ENCODE measurements at regions not wholly inside any gene's neighbourhood (a gene's known extent, or its start where the extent isn't known, plus 50 kb on each side); places are given as distances from the start of the nearest gene placed in this dataset.

- H3K4me1 ChIP-seq (ENCODE audit: control insufficient read depth, insufficient read depth, low read length, poor library complexity, severe bottlenecking) = no peaks in the 10 kb centered on the region
- H3K27ac ChIP-seq (ENCODE audit: low read depth, low read length, severe bottlenecking) = no peak overlapping the region
- H3K4me3 ChIP-seq (ENCODE audit: extremely low read depth, insufficient read depth, low read length, poor library complexity, severe bottlenecking) = no peak overlapping the region
- H3K9me3 ChIP-seq (ENCODE audit: control insufficient read depth, low read length) = no peaks in the 10 kb centered on the region
- no CpG with 5 or more reads among the region's 3 CpGs for WGBS, 2 experiments (ENCODE audit: insufficient coverage in 2 of 2)
- no peaks in the 10 kb centered on the region for H3K36me3 ChIP-seq (ENCODE audit: control insufficient read depth, insufficient read depth, low read length)
These were observed 207.4 kb upstream of the CHRM3 start for GRCh38 chr1:239178961-239179360.

- no peak overlapping the region for H3K27ac ChIP-seq (ENCODE audit: low read depth, low read length, severe bottlenecking)
- no peak overlapping the region for H3K4me3 ChIP-seq (ENCODE audit: extremely low read depth, insufficient read depth, low read length, poor library complexity, severe bottlenecking)
- 83 to 90% methylated on average over 1 to 2 of the region's 3 CpGs for WGBS, 2 experiments (ENCODE audit: insufficient coverage in 2 of 2)
- H3K36me3 ChIP-seq (ENCODE audit: control insufficient read depth, insufficient read depth, low read length) = no peaks in the 10 kb centered on the region
- no peaks in the 10 kb centered on the region for H3K4me1 ChIP-seq (ENCODE audit: control insufficient read depth, insufficient read depth, low read length, poor library complexity, severe bottlenecking)
- H3K9me3 ChIP-seq (ENCODE audit: control insufficient read depth, low read length) = no peaks in the 10 kb centered on the region
These were observed 211.5 kb upstream of the CHRM3 start for GRCh38 chr1:239174880-239175279.

GRCh38 chr1:239170828-239171227, 215.5 kb upstream of the CHRM3 start:
- H3K9me3 ChIP-seq (ENCODE audit: control insufficient read depth, low read length) = no peaks in the 10 kb centered on the region
- no peaks in the 10 kb centered on the region for H3K36me3 ChIP-seq (ENCODE audit: control insufficient read depth, insufficient read depth, low read length)

GRCh38 chr1:239169276-239169675, 217.1 kb upstream of the CHRM3 start:
- H3K9me3 ChIP-seq (ENCODE audit: control insufficient read depth, low read length) = no peaks in the 10 kb centered on the region
- H3K27ac ChIP-seq (ENCODE audit: low read depth, low read length, severe bottlenecking) = no peak overlapping the region
- no peaks in the 10 kb centered on the region for H3K4me1 ChIP-seq (ENCODE audit: control insufficient read depth, insufficient read depth, low read length, poor library complexity, severe bottlenecking)
- H3K36me3 ChIP-seq (ENCODE audit: control insufficient read depth, insufficient read depth, low read length) = no peaks in the 10 kb centered on the region
- no CpG with 5 or more reads among the region's 1 CpG for WGBS, 2 experiments (ENCODE audit: insufficient coverage in 2 of 2)
- no peak overlapping the region for H3K4me3 ChIP-seq (ENCODE audit: extremely low read depth, insufficient read depth, low read length, poor library complexity, severe bottlenecking)

More at GRCh38 chr1:239170828-239171227, 215.5 kb upstream of the CHRM3 start:
- H3K4me3 ChIP-seq (ENCODE audit: extremely low read depth, insufficient read depth, low read length, poor library complexity, severe bottlenecking) = no peak overlapping the region
- no peak overlapping the region for H3K27ac ChIP-seq (ENCODE audit: low read depth, low read length, severe bottlenecking)
- no peaks in the 10 kb centered on the region for H3K4me1 ChIP-seq (ENCODE audit: control insufficient read depth, insufficient read depth, low read length, poor library complexity, severe bottlenecking)

- Histone ChIP-seq H3K4me3 (ENCODE audit: extremely low read depth, insufficient read depth, low read length, poor library complexity, severe bottlenecking) (no peak overlapping the region), H3K36me3 (ENCODE audit: control insufficient read depth, insufficient read depth, low read length) (no peaks in the 10 kb centered on the region), H3K4me1 (ENCODE audit: control insufficient read depth, insufficient read depth, low read length, poor library complexity, severe bottlenecking) (no peaks in the 10 kb centered on the region), H3K27ac (ENCODE audit: low read depth, low read length, severe bottlenecking) (no peak overlapping the region), H3K9me3 (ENCODE audit: control insufficient read depth, low read length) (no peaks in the 10 kb centered on the region)
- WGBS, 2 experiments (ENCODE audit: insufficient coverage in 2 of 2) = no CpG with 5 or more reads among the region's 4 CpGs
These were observed 221.8 kb upstream of the CHRM3 start for GRCh38 chr1:239164451-239165180.

GRCh38 chr1:239155466-239156091, 230.8 kb upstream of the CHRM3 start:
- WGBS, 2 experiments (ENCODE audit: insufficient coverage in 2 of 2) = 86 to 100% methylated on average over 1 of the region's 3 CpGs
- H3K27ac ChIP-seq (ENCODE audit: low read depth, low read length, severe bottlenecking) = no peak overlapping the region

GRCh38 chr1:239151937-239152336, 234.4 kb upstream of the CHRM3 start:
- Histone ChIP-seq H3K9me3 (ENCODE audit: control insufficient read depth, low read length) (no peaks in the 10 kb centered on the region), H3K27ac (ENCODE audit: low read depth, low read length, severe bottlenecking) (no peak overlapping the region), H3K4me3 (ENCODE audit: extremely low read depth, insufficient read depth, low read length, poor library complexity, severe bottlenecking) (no peak overlapping the region), H3K36me3 (ENCODE audit: control insufficient read depth, insufficient read depth, low read length) (no peaks in the 10 kb centered on the region), H3K4me1 (ENCODE audit: control insufficient read depth, insufficient read depth, low read length, poor library complexity, severe bottlenecking) (no peaks in the 10 kb centered on the region)
- WGBS, 2 experiments (ENCODE audit: insufficient coverage in 2 of 2) = 84 to 100% methylated on average over 1 to 2 of the region's 2 CpGs

More at GRCh38 chr1:239155466-239156091, 230.8 kb upstream of the CHRM3 start:
- no peak overlapping the region for H3K4me3 ChIP-seq (ENCODE audit: extremely low read depth, insufficient read depth, low read length, poor library complexity, severe bottlenecking)
- H3K4me1 ChIP-seq (ENCODE audit: control insufficient read depth, insufficient read depth, low read length, poor library complexity, severe bottlenecking) = no peaks in the 10 kb centered on the region
- no peaks in the 10 kb centered on the region for H3K36me3 ChIP-seq (ENCODE audit: control insufficient read depth, insufficient read depth, low read length)
- H3K9me3 ChIP-seq (ENCODE audit: control insufficient read depth, low read length) = no peaks in the 10 kb centered on the region

- 96 to 100% methylated on average over 2 to 3 of the region's 4 CpGs for WGBS, 2 experiments (ENCODE audit: insufficient coverage in 2 of 2)
- no peaks in the 10 kb centered on the region for H3K9me3 ChIP-seq (ENCODE audit: control insufficient read depth, low read length)
- H3K4me1 ChIP-seq (ENCODE audit: control insufficient read depth, insufficient read depth, low read length, poor library complexity, severe bottlenecking) = no peaks in the 10 kb centered on the region
- no peak overlapping the region for H3K27ac ChIP-seq (ENCODE audit: low read depth, low read length, severe bottlenecking)
- H3K36me3 ChIP-seq (ENCODE audit: control insufficient read depth, insufficient read depth, low read length) = no peaks in the 10 kb centered on the region
- H3K4me3 ChIP-seq (ENCODE audit: extremely low read depth, insufficient read depth, low read length, poor library complexity, severe bottlenecking) = no peak overlapping the region
These were observed 245.4 kb upstream of the CHRM3 start for GRCh38 chr1:239140968-239141367.

GRCh38 chr1:239139801-239140200, 246.6 kb upstream of the CHRM3 start:
- H3K4me1 ChIP-seq (ENCODE audit: control insufficient read depth, insufficient read depth, low read length, poor library complexity, severe bottlenecking) = no peaks in the 10 kb centered on the region
- no peak overlapping the region for H3K4me3 ChIP-seq (ENCODE audit: extremely low read depth, insufficient read depth, low read length, poor library complexity, severe bottlenecking)
- WGBS, 2 experiments (ENCODE audit: insufficient coverage in 2 of 2) = 93 to 100% methylated on average over 3 of the region's 5 CpGs
- H3K9me3 ChIP-seq (ENCODE audit: control insufficient read depth, low read length) = no peaks in the 10 kb centered on the region
- H3K36me3 ChIP-seq (ENCODE audit: control insufficient read depth, insufficient read depth, low read length) = no peaks in the 10 kb centered on the region
- H3K27ac ChIP-seq (ENCODE audit: low read depth, low read length, severe bottlenecking) = no peak overlapping the region

- H3K4me1 ChIP-seq (ENCODE audit: control insufficient read depth, insufficient read depth, low read length, poor library complexity, severe bottlenecking) = no peaks in the 10 kb centered on the region
- no peak overlapping the region for H3K27ac ChIP-seq (ENCODE audit: low read depth, low read length, severe bottlenecking)
- WGBS, 2 experiments (ENCODE audit: insufficient coverage in 2 of 2) = 83% methylated on average over 1 of the region's 3 CpGs; no CpG with 5 or more reads in 1 of the 2 experiments
- H3K4me3 ChIP-seq (ENCODE audit: extremely low read depth, insufficient read depth, low read length, poor library complexity, severe bottlenecking) = no peak overlapping the region
- H3K36me3 ChIP-seq (ENCODE audit: control insufficient read depth, insufficient read depth, low read length) = no peaks in the 10 kb centered on the region
- H3K9me3 ChIP-seq (ENCODE audit: control insufficient read depth, low read length) = no peaks in the 10 kb centered on the region
These were observed 257.8 kb upstream of the CHRM3 start for GRCh38 chr1:239128541-239128940.

GRCh38 chr1:239126884-239127283, 259.5 kb upstream of the CHRM3 start:
- Histone ChIP-seq H3K4me3 (ENCODE audit: extremely low read depth, insufficient read depth, low read length, poor library complexity, severe bottlenecking) (no peak overlapping the region), H3K9me3 (ENCODE audit: control insufficient read depth, low read length) (no peaks in the 10 kb centered on the region), H3K36me3 (ENCODE audit: control insufficient read depth, insufficient read depth, low read length) (no peaks in the 10 kb centered on the region), H3K27ac (ENCODE audit: low read depth, low read length, severe bottlenecking) (no peak overlapping the region), H3K4me1 (ENCODE audit: control insufficient read depth, insufficient read depth, low read length, poor library complexity, severe bottlenecking) (no peaks in the 10 kb centered on the region)
- WGBS, 2 experiments (ENCODE audit: insufficient coverage in 2 of 2) = 80 to 100% methylated on average over 1 of the region's 3 CpGs
